Keratinocyte (primary cell): ENCODE measurements at regions not wholly inside any gene's neighbourhood (a gene's known extent, or its start where the extent isn't known, plus 50 kb on each side); places are given as distances from the start of the nearest gene placed in this dataset.

Experiments used
- DNase-seq: peaks from one replicate; pipeline ENCODE4 v3.0.0-alpha.2; 2011; ENCODE audit warnings: low read depth, missing footprints, low spot score
- FAIRE-seq: peaks from 2 replicates; lab custom pipeline; 2011; peaks lifted over from hg19 to GRCh38; lab: Jason Lieb, UNC
- H2AFZ ChIP-seq: 2 replicates; pipeline ENCODE4 v1.6.0; 2012; ENCODE audit warnings: low read length, control low read depth, inconsistent platforms; ENCODE audit not compliant: control insufficient read depth
- H3K27ac ChIP-seq: 2 replicates; pipeline ENCODE4 v1.5.1; 2011; ENCODE audit warnings: low read length; ENCODE audit not compliant: control insufficient read depth, insufficient read depth
- H3K27me3 ChIP-seq: 3 replicates; pipeline ENCODE4 v1.6.0; 2011; ENCODE audit warnings: low read length; ENCODE audit not compliant: control insufficient read depth, insufficient read depth; ENCODE audit errors: extremely low read depth
- H3K36me3 ChIP-seq, 2 experiments: 2 replicates in 1 of 2; 3 replicates in 1 of 2; pipeline ENCODE4 v1.5.1; 2011; ENCODE audit warnings: low read length in 2 of 2, mild to moderate bottlenecking in 1 of 2; ENCODE audit not compliant: control insufficient read depth in 2 of 2, insufficient read depth in 2 of 2; ENCODE audit errors: extremely low read depth in 1 of 2
- H3K4me1 ChIP-seq: 3 replicates; pipeline ENCODE4 v1.5.1; 2011; ENCODE audit warnings: low read length; ENCODE audit not compliant: control insufficient read depth, insufficient read depth; ENCODE audit errors: extremely low read depth
- H3K4me2 ChIP-seq: 3 replicates; pipeline ENCODE4 v1.6.0; 2011; ENCODE audit warnings: low read depth, low read length; ENCODE audit not compliant: control insufficient read depth, insufficient read depth; ENCODE audit errors: extremely low read depth
- H3K4me3 ChIP-seq, 3 experiments: fragments of 200-600 bp in 1 of 3; sonication (generic) in 1 of 3; 2 replicates in 2 of 3; 3 replicates in 1 of 3; pipeline ENCODE4 v1.5.1; 2011 to 2016; ENCODE audit warnings: low read length in 3 of 3, mild to moderate bottlenecking in 3 of 3, control low read depth in 2 of 3, inconsistent platforms in 1 of 3, low read depth in 1 of 3, mixed read lengths in 1 of 3, mixed run types in 1 of 3, moderate library complexity in 1 of 3; ENCODE audit not compliant: control insufficient read depth in 2 of 3, insufficient read depth in 2 of 3; ENCODE audit errors: extremely low read depth in 1 of 3
- H3K79me2 ChIP-seq: 2 replicates; pipeline ENCODE4 v1.6.0; 2012; ENCODE audit warnings: low read length; ENCODE audit not compliant: control insufficient read depth, insufficient read depth
- H3K9ac ChIP-seq: 3 replicates; pipeline ENCODE4 v1.6.0; 2011; ENCODE audit warnings: low read length; ENCODE audit not compliant: control insufficient read depth, insufficient read depth; ENCODE audit errors: extremely low read depth
- H3K9me1 ChIP-seq: 3 replicates; pipeline ENCODE4 v1.6.0; 2011; ENCODE audit warnings: low read length; ENCODE audit not compliant: control insufficient read depth, insufficient read depth; ENCODE audit errors: extremely low read depth
- H3K9me3 ChIP-seq: 2 replicates; pipeline ENCODE4 v1.5.1; 2012; ENCODE audit warnings: low read depth, low read length; ENCODE audit not compliant: control insufficient read depth
- H4K20me1 ChIP-seq: 3 replicates; pipeline ENCODE4 v1.6.0; 2011; ENCODE audit warnings: low read length; ENCODE audit not compliant: control insufficient read depth, insufficient read depth; ENCODE audit errors: extremely low read depth
- CTCF ChIP-seq, 3 experiments: IDR thresholded peaks in 1 of 3; conservative IDR thresholded peaks in 1 of 3; optimal IDR thresholded peaks in 1 of 3; 2 replicates in 2 of 3; 3 replicates in 1 of 3; pipeline versions ENCODE3 to v1.5.1; 2011; ENCODE audit warnings: low read length in 3 of 3, mild to moderate bottlenecking in 3 of 3, moderate library complexity in 2 of 3, control low read depth in 1 of 3, inconsistent platforms in 1 of 3; ENCODE audit not compliant: insufficient read depth in 2 of 3; ENCODE audit errors: extremely low read depth in 1 of 3
- EZH2 ChIP-seq: IDR thresholded peaks from one replicate; pipeline ENCODE4 v1.6.1; 2012; ENCODE audit warnings: inconsistent platforms, mild to moderate bottlenecking, low read length, moderate library complexity
- dilution Hi-C: fragments of 300-500 bp; cut with MboI; formaldehyde crosslinking; loops from one replicate; pipeline ENCODE4 v1.7.0; 2020; ENCODE audit warnings: low sequenced_read_pairs; ENCODE audit not compliant: extremely low pct_ligation_motif_present

GRCh38 chr10:51022933-51023585 lies 51.2 kb upstream of the PRKG1 start:
- no peaks in the 10 kb centered on the region for H3K27me3 ChIP-seq
- FAIRE-seq: no peak
- H3K4me1 ChIP-seq: no peaks in the 10 kb centered on the region
- dilution Hi-C loops: no loop called here
- H3K9ac ChIP-seq: no peak overlapping the region
- no peaks in the 10 kb centered on the region for H3K79me2 ChIP-seq
- H3K9me3 ChIP-seq: no peaks in the 10 kb centered on the region
- H3K9me1 ChIP-seq: no peaks in the 10 kb centered on the region
- no peak for TF ChIP-seq CTCF (optimal IDR thresholded peaks at IDR 0.05 in 1 of 3, IDR thresholded peaks at IDR 0.05 in 1 of 3, conservative IDR thresholded peaks at IDR 0.05 in 1 of 3; ENCODE audit: extremely low read depth in 1 of 3, insufficient read depth in 2 of 3, low read length in 3 of 3)
- TF ChIP-seq EZH2: no peak
- no peak overlapping the region for H2AFZ ChIP-seq
- no peaks in the 10 kb centered on the region for H3K36me3 ChIP-seq
- no peak overlapping the region for H3K27ac ChIP-seq
- DNase-seq: no peak
- H4K20me1 ChIP-seq: no peaks in the 10 kb centered on the region
- no peak overlapping the region for H3K4me2 ChIP-seq
- H3K4me3 ChIP-seq: no peak overlapping the region

GRCh38 chr10:51023636-51024035 lies 50.7 kb upstream of the PRKG1 start:
- no peak overlapping the region for H3K4me2 ChIP-seq
- H3K27ac ChIP-seq: no peak overlapping the region
- no peak overlapping the region for H3K4me3 ChIP-seq
- dilution Hi-C loops: no loop called here
- no peak overlapping the region for H2AFZ ChIP-seq
- H3K9ac ChIP-seq: no peak overlapping the region
- DNase-seq (no peak), FAIRE-seq (no peak)
- no peaks in the 10 kb centered on the region for H3K27me3 ChIP-seq
- TF ChIP-seq EZH2 (no peak), CTCF (optimal IDR thresholded peaks at IDR 0.05 in 1 of 3, IDR thresholded peaks at IDR 0.05 in 1 of 3, conservative IDR thresholded peaks at IDR 0.05 in 1 of 3; ENCODE audit: extremely low read depth in 1 of 3, insufficient read depth in 2 of 3, low read length in 3 of 3) (no peak)
- no peaks in the 10 kb centered on the region for H3K9me3 ChIP-seq
- no peaks in the 10 kb centered on the region for H3K9me1 ChIP-seq
- H3K4me1 ChIP-seq: no peaks in the 10 kb centered on the region
- H4K20me1 ChIP-seq: no peaks in the 10 kb centered on the region
- no peaks in the 10 kb centered on the region for H3K79me2 ChIP-seq
- no peaks in the 10 kb centered on the region for H3K36me3 ChIP-seq
